ENCODE measurements at regions not wholly inside any gene's neighbourhood (a gene's known extent, or its start where the extent isn't known, plus 50 kb on each side); places are given as distances from the start of the nearest gene placed in this dataset.

GRCh38 chr1:244937099-244937498 is 72.8 kb upstream of the HNRNPU start:
- no peak for TF ChIP-seq EP300 (IDR thresholded peaks at IDR 0.05; ENCODE audit: borderline replicate concordance in 1 of 2, control insufficient read depth in 1 of 2, low read depth in 2 of 2, low read length in 2 of 2)
- TF ChIP-seq CTCF (IDR thresholded peaks at IDR 0.05 in 2 of 3, conservative IDR thresholded peaks at IDR 0.05 in 1 of 3; ENCODE audit: control insufficient read depth in 2 of 3, extremely low read depth in 1 of 3, insufficient read depth in 1 of 3, low read depth in 3 of 3, low read length in 3 of 3) = no peak
- TF ChIP-seq MAX (IDR thresholded peaks at IDR 0.05; ENCODE audit: low read depth, low read length) = no peak
- TF ChIP-seq SIN3A (IDR thresholded peaks at IDR 0.05; ENCODE audit: low read depth, low read length) = no peak
- no peak for TF ChIP-seq GATAD2B (conservative IDR thresholded peaks at IDR 0.05; ENCODE audit: low read depth)
- no peak for TF ChIP-seq POLR2AphosphoS5 (IDR thresholded peaks at IDR 0.05; ENCODE audit: low read length)
